GM12878 (cell line): ENCODE measurements at regions not wholly inside any gene's neighbourhood (a gene's known extent, or its start where the extent isn't known, plus 50 kb on each side); places are given as distances from the start of the nearest gene placed in this dataset.

ENCODE experiments used
- BHLHE40 ChIP-seq, 2 experiments: fragments of 450-650 bp in 1 of 2; IDR thresholded peaks; 2 replicates each; pipeline ENCODE4 v1.6.1; 2011 to 2017; ENCODE audit warnings: low read depth in 2 of 2, borderline replicate concordance in 1 of 2, improper control_type of control experiment in 1 of 2, low read length in 1 of 2, mild to moderate bottlenecking in 1 of 2
- CTCF ChIP-seq, 3 experiments: IDR thresholded peaks in 2 of 3; conservative IDR thresholded peaks in 1 of 3; 2 replicates each; pipeline ENCODE4 v1.5.1; 2011; ENCODE audit warnings: low read depth in 3 of 3, low read length in 3 of 3, mild to moderate bottlenecking in 3 of 3, control low read depth in 2 of 3, moderate library complexity in 2 of 3, inconsistent platforms in 1 of 3, mixed read lengths in 1 of 3; ENCODE audit not compliant: control insufficient read depth in 2 of 3, insufficient read depth in 1 of 3; ENCODE audit errors: extremely low read depth in 1 of 3
- POLR2A ChIP-seq: IDR thresholded peaks from 2 replicates; pipeline ENCODE4 v1.6.1; 2011; ENCODE audit warnings: low read depth, mild to moderate bottlenecking, low read length
- POLR2AphosphoS5 ChIP-seq: IDR thresholded peaks from 2 replicates; pipeline ENCODE4 v1.6.1; 2011; ENCODE audit warnings: mild to moderate bottlenecking, low read length, inconsistent platforms
- RELB ChIP-seq: fragments of 450-650 bp; IDR thresholded peaks from 2 replicates; pipeline ENCODE4 v1.6.1; 2017; ENCODE audit warnings: low read depth, mild to moderate bottlenecking, moderate library complexity
- SRF ChIP-seq, 2 experiments: IDR thresholded peaks; 2 replicates each; pipeline ENCODE4 v1.6.1; 2011; ENCODE audit warnings: low read depth in 2 of 2, low read length in 2 of 2, mild to moderate bottlenecking in 1 of 2, moderate library complexity in 1 of 2

GRCh38 chr6:55046869-55047422, 127.4 kb upstream of the HCRTR2 start:
- TF ChIP-seq BHLHE40 (IDR thresholded peaks at IDR 0.05; ENCODE audit: borderline replicate concordance in 1 of 2, low read depth in 2 of 2, low read length in 1 of 2) (no peak), CTCF (IDR thresholded peaks at IDR 0.05 in 2 of 3, conservative IDR thresholded peaks at IDR 0.05 in 1 of 3; ENCODE audit: control insufficient read depth in 2 of 3, extremely low read depth in 1 of 3, insufficient read depth in 1 of 3, low read depth in 3 of 3, low read length in 3 of 3) (no peak), RELB (no peak), POLR2A (no peak), SRF (IDR thresholded peaks at IDR 0.05; ENCODE audit: low read depth in 2 of 2, low read length in 2 of 2) (no peak), POLR2AphosphoS5 (no peak)
